ENCODE measurements at regions not wholly inside any gene's neighbourhood (a gene's known extent, or its start where the extent isn't known, plus 50 kb on each side); places are given as distances from the start of the nearest gene placed in this dataset.

GRCh38 chr18:72273025-72273424 is 271.1 kb downstream of the CBLN2 start:
- H3K4me3 ChIP-seq (ENCODE audit: control insufficient read depth, low read depth, low read length), result no peak overlapping the region
- TF ChIP-seq CTCF (IDR thresholded peaks at IDR 0.05; ENCODE audit: control insufficient read depth, insufficient read depth, low read depth, low read length, missing control alignments), result no peak
- no peak for DNase-seq (ENCODE audit: low read depth)

GRCh38 chr18:72261590-72261989 is 282.6 kb downstream of the CBLN2 start:
- DNase-seq (ENCODE audit: low read depth), result no peak
- no peak for TF ChIP-seq CTCF (IDR thresholded peaks at IDR 0.05; ENCODE audit: control insufficient read depth, insufficient read depth, low read depth, low read length, missing control alignments)
- no peak overlapping the region for H3K4me3 ChIP-seq (ENCODE audit: control insufficient read depth, low read depth, low read length)

DNA sequence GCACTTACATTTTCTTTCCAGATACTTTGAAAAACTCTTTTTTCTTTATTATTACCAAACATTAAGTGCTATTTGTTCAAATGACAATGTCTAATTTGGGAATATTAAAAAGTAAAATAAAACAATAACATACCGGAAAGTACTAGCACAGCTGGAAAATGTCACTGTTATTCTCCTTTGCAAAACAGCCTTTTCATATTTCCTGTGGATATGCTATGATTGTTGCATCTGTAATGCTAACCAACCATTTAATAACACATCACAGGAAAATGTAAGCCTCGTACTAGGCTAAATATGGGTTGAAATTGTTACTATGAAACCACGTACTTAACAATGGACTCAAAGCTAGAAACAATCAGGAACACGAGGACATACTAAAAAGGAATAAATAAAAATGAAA is 298.1 kb downstream of the CBLN2 start:
- TF ChIP-seq CTCF (IDR thresholded peaks at IDR 0.05; ENCODE audit: control insufficient read depth, insufficient read depth, low read depth, low read length, missing control alignments), result no peak
- no peak overlapping the region for H3K4me3 ChIP-seq (ENCODE audit: control insufficient read depth, low read depth, low read length)
- no peak for DNase-seq (ENCODE audit: low read depth)

DNA sequence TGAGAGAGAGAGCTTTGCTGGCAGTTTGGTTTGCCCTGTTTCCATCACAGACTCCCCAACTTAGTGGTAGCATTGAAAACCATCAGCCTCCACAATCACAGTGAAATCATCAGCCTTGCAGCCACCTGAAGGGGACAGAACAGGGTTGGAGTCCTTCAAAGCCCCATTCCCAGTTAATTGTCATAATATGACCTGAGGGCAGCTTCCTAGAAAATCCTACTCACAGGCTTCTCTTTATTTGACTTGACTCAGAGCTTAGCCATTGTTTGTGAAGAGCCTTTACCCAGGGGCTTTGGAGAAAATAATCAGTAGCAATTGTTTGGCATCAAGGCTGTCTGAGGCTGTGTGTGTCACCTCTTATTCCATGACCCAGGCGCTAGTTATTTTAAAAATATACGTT is 308.7 kb downstream of the CBLN2 start:
- no peak for TF ChIP-seq CTCF (IDR thresholded peaks at IDR 0.05; ENCODE audit: control insufficient read depth, insufficient read depth, low read depth, low read length, missing control alignments)
- no peak for DNase-seq (ENCODE audit: low read depth)
- H3K4me3 ChIP-seq (ENCODE audit: control insufficient read depth, low read depth, low read length), result no peak overlapping the region

DNA sequence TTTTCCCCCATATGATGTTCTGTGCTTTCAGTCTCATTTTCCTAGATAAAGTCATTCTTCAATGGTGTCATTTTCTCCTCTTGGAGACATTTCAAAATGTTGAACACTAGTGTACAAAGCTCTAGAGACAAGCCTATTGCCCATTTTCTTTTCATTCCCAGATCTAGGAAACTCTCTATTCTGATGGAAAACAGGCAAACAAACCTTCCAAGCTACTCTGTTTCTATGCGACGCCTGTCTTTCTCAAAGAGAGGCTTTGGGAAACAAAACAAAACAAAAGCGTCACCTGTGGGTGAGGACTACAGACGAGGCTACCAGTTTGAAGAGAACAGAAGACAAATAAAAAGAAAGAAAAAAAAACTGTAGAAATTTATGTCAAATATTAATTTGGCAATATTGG is 311.0 kb downstream of the CBLN2 start:
- DNase-seq (ENCODE audit: low read depth), result no peak
- no peak overlapping the region for H3K4me3 ChIP-seq (ENCODE audit: control insufficient read depth, low read depth, low read length)
- TF ChIP-seq CTCF (IDR thresholded peaks at IDR 0.05; ENCODE audit: control insufficient read depth, insufficient read depth, low read depth, low read length, missing control alignments), result no peak

DNA sequence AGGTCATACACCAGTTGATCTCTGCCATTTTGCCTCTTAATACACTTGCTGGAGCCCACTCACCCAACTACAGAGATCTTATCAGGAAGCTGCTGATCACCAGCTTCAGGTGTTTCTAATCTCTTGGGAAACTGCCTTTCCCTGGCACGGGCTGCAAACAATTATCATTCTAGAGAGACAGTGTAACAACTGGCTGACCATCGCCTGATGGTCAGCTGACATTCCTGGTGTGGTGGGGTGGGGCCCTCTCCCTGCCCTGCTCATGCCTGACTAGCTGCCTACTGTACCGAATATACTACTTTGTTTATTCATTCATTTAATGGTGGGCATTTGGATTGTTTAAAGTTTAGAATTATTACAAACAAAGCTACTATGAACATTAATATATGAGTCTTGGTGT is 311.5 kb downstream of the CBLN2 start:
- no peak for DNase-seq (ENCODE audit: low read depth)
- TF ChIP-seq CTCF (IDR thresholded peaks at IDR 0.05; ENCODE audit: control insufficient read depth, insufficient read depth, low read depth, low read length, missing control alignments), result no peak
- no peak overlapping the region for H3K4me3 ChIP-seq (ENCODE audit: control insufficient read depth, low read depth, low read length)

GRCh38 chr18:72225958-72226357 is 318.2 kb downstream of the CBLN2 start:
- TF ChIP-seq CTCF (IDR thresholded peaks at IDR 0.05; ENCODE audit: control insufficient read depth, insufficient read depth, low read depth, low read length, missing control alignments), result no peak
- DNase-seq (ENCODE audit: low read depth), result no peak

More at GRCh38 chr18:72225958-72226357, 318.2 kb downstream of the CBLN2 start:
- H3K4me3 ChIP-seq (ENCODE audit: control insufficient read depth, low read depth, low read length), result no peak overlapping the region
